GM19397 (cell line): ENCODE measurements at regions not wholly inside any gene's neighbourhood (a gene's known extent, or its start where the extent isn't known, plus 50 kb on each side); places are given as distances from the start of the nearest gene placed in this dataset.
"Not testable (repeated sequence)": the region's sequence is repeated elsewhere in the genome, so short reads cannot be mapped to it uniquely, and the experiment has no call there.

Experiments used
- ATAC-seq: cut with Tn5 transposase; IDR thresholded peaks from one replicate; pipeline ENCODE4 v1.9.1; 2021; ENCODE audit warnings: mild to moderate bottlenecking, moderate library complexity; ENCODE audit not compliant: unreplicated experiment

DNA sequence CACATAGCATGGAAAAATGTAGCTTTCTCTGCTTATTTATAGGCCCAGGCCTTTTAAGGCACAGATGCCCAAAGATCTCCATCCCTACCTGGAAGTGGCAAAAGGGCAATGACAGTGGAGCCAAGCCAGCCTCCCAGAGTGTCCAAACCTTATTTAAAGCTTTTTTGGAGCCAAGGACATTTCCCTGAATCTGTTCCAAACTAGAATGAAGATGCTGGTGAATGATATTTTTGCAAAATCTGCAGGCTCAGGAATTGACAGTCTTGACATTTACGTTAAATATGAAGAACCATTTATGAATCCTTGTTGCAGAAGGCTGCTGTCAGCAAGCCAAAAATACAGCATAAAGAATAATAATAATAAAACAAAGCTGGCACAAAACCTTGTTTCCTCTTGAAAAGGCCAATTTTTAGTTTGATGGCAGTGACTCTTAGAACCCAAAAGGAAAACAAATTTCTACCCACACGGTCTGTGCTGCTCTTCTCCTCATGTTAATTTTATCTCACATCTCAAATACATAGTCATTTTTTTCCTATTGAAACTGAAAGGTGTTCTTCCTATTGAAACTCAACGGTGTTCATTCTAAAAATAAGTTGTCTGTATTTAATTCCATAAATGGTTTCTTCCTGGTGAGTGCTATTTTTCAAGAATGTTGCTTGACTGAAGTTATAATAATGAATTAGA is 206.3 kb upstream of the TBL1X start:
- no peak for ATAC-seq

DNA sequence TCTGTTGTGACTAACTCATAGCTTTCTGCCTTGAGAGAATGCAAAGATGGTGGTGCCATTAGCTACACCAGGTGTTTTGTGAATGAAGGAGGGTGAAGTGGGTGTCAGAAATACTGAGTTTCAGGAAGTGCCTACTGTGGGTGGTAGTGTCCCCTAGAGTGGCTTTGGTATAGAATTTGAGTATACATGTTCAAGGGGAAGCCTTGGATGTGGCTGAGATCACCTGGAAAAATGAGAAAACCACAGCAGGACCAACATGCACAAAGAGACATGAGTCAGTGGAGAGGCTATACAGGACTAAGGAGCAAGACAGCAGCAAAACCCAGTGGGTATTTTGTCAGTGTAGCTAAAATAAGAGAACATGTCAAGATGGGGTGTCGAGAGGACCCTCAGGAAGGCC is 204.3 kb upstream of the TBL1X start:
- no peak for ATAC-seq

DNA sequence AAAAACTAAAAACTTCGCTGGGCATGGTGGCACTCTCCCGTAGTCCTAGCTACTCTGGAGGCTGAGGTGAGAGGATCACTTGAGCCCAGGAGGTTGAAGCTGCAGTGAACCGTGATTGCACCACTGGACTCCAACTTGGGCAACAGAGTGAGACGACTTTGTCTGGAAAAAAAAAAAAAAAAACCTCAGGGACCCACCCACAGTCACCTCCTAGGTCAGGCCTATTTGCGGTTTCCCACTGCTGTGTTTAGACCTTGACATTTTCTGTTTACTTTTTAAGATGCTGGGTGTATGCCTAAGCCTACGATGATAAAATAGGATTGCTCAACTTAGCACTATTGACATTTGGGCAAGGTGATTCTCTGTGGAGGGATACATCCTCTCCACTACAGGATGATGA is 197.4 kb upstream of the TBL1X start:
- ATAC-seq = no peak

DNA sequence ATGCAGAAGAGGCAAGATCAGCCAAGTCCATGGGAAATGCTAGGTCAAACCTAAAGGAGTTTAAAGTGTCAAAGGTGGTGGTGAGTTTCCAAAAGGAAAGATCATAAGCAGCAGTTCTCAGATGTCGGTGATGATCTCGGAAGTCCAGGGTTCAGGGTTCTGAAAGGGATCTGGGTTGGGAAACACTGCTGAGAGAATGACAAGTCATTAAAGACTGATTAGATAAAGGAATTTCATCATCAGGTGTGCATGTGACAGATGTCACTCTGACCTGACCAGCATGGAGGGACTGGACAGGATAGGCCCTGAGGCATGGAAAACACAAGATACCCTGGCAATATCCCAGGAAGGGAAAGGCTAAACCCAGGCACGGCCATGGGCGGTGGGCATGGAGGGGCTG is 195.7 kb upstream of the TBL1X start:
- ATAC-seq = no peak

DNA sequence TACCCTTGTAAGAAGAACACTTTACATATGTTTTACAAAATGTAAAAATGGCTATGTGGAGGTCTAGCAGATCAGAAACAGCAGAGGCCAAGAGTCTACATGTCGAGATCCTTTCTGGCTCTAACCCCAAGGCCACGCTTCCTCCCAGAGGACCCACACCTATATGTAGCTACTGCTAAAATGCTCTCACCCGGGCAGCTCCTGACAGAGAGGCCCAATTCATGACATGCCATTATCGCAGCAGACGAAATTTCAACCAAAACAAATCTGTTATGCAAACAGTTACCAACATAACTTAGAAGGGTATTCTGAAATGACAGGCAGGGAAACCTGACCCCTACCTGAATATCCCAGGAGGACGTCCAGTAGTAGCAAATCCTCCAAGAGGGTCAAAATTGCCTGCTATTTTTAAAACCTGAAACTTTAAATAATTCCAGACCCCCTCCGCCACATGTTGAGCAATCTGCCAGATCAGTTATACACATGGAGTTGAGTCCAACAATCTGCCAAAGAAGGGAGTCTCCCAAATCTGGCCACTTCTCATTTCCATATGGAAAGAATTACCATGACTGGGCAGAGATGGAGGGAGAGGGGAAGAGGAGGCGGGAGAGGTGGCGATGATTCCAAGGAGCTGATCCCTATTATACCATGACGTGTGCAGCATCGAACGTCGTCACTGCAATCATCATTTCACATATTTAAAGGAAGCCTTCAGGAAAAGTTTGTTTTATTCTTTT is 192.9 kb upstream of the TBL1X start:
- no peak for ATAC-seq

DNA sequence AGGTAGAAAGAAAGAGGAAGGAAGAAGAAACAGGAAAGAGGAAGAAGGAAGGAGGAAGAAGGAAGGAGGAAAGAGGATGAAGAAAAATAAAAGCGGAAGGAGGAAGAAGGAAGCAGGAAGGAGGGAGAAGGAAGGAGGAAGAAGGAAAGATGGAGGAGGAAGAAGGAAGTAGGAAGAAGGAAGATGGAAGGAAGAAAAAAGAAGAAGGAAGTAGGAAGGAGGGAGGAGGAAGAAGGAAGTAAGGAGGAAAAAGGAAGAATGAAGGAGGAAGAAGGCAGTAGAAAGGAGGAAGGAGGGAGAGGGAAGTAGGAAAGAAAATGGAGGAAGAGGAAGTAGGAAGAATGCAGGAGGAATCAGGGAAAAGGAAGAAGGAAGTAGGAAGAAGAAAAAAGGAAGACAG is 191.1 kb upstream of the TBL1X start:
- no peak for ATAC-seq

DNA sequence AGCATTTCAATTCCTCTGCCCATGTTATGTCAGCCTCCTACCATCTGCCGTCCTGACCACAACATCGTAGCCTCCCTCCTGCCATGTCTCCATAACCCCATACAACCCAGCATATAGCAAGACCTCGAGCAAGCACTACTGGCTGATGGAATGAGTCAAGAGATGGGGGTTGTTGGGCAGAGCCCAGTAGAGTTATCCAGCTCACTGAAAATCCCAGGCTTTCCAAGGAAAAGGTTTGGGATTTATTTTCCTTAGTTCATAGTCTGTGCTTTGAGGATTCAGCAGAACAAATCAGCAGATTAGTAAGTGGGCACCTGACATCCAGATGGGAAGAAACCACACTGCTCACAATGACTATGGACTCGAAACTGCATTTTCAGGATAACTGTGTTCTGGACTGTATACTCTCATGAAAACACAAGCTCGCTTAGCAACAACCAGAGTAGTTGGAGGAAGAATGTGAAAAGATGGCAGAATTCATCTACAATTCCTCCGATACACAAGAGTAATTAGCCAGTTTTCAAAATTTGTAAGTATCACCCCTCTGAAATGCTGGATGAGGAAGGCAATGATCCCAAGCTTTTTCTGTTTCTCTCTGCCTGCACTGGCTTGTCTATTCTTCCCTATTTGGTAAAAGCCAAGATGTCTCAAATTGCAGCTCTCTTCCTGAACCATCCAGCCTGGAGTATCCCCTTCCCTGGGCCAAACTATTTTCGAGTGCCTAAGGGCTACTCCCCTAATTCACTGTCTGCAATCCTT is 186.2 kb upstream of the TBL1X start:
- ATAC-seq = no peak

DNA sequence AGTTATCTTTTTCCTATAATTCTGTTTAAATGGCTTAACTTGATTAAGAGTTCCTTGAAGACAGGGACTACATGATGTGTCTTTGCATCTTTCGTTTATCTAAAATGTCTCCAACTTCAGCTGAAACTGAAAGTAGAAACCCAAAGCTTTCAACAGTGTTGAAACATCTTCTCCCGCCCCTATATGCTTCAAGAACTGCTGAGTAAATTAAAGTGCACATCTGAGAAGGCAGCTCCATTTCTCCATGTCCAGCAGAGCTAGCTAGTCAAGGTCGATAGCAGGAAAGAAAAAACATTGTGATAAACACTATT is 185.7 kb upstream of the TBL1X start:
- ATAC-seq = no peak

DNA sequence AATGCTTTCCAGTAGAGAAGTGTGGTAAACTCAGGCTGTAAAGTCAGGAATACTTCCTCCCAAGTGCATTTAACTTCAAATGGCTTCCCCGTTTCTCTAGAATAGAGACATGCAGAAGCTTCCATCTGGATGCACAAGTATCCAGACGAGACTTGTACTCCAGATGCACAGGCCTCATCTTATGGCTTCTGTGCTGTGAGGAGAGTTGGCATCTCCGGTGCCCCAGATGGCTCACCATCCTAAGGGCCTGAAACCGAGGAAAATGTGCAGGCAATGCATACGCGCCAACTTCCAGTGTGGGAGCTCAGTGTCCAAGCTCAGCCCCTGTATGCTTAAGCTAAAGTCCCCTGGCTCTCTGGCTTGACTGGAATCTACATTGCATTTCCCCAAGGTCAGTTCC is 184.0 kb upstream of the TBL1X start:
- no peak for ATAC-seq

DNA sequence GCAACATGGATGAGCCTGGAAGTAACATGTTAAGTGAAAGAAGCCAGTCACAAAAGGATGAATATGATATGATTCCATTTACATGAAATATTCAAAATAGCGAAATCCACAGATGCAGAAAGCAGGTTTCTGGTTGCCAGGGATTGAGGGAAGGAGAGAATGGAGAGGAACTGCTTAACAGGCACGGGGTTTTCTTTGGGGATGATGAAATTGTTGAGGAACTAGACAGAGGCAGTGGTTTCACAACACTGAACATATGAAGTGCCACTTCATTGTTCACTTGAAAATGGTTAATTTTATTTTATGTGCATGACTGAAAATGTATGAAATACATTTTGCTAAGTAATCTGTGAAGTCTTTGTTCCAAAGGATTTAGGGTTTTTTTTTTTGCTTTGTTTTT is 182.5 kb upstream of the TBL1X start:
- ATAC-seq = no peak

DNA sequence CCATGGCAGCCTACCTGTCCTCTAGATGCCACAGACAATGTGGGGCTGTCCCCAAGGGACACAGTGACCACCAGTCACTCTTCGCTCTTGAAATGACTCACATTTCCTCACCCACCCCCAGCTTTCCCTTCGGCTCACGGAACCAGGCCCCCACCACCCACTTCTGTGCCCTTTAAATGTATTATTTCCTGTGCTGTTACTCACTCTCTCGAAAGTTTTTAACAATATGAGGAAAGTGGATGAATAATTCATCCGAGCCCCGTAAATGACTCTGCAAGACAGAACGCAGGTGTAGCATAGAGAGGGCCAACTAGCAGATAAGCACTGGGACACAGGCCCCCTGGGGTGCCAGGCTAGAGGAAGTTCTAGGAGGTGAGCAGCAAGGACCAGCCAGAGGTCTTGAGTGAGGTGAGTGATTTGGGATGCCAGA is 179.5 kb upstream of the TBL1X start:
- no peak for ATAC-seq

DNA sequence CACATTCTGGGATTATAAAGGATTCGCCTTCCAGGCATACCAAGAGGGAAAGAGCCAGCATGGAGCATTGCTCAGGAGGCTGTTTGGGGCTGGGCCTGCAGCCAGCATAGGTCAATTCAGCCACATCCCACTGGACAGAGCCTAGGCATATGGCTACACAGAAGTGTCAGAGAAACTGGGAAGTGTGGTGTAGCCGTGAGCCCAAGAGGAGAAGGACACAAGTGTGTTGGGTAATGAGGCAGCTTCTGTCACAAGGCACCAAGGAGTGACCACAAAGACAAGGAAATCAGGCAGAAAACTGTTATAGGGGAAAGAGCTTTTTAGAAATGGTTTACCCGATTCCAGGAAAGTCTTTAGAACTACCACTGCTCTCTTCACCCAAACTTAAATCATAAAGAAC is 178.6 kb upstream of the TBL1X start:
- no peak for ATAC-seq

DNA sequence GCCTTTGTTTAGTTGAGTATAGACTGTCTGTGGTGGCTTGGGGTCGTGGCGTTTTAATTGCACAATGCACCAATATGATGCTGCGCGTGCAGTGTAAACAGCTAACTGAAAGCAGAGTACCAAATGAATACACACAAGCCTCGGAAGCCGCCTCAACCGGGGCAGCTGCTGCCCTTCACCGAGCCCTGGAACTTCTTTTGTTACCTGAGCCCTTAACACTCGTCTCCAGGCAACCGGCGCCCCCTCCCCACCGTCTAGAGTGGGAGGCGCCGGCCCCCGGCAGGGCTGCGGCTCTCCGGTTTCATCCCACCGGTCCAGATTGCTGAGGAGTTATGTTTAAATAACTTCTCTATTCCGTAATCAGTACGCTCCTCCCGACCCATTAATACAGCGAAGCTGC is 173.2 kb upstream of the TBL1X start:
- no peak for ATAC-seq

DNA sequence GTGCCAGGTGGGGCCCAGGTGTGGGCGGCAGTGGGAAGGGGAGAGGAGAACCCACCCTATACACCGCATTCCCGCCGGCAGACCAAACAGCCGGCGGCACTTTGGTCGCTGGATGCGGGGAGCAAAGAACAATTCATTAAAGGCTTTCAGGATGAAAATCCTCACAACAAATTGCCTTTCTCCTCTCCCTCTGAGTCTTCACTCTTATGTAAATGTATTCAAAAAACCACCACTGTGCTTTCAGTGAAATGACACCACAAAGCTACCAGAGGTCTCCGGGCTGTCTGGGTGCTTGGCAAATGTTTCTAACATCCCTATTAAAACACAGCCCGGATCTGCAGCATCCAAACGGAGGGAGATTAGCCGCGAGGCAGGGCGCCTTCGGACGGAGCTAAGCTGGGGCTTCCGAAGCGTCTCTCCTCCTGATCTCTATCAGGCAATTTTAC is 171.8 kb upstream of the TBL1X start:
- no peak for ATAC-seq

DNA sequence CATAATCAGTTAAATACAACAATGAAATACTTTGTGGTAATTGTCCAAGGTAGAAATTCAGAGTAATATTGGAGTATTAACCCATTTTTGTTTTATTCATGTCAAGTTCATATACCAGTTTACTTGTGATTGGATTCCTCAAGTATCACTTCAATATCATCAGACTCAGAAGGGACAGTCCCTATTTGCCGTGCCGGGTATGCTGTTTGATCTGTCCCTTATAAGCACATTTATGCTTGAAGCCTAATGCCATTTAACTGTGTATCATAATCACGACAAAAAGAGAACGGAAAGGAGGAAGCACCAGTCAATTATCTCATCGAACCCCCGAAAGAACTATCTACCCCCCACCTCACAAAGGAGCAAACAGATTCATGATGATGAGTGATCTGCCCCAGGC is 171.0 kb upstream of the TBL1X start:
- ATAC-seq = no peak

DNA sequence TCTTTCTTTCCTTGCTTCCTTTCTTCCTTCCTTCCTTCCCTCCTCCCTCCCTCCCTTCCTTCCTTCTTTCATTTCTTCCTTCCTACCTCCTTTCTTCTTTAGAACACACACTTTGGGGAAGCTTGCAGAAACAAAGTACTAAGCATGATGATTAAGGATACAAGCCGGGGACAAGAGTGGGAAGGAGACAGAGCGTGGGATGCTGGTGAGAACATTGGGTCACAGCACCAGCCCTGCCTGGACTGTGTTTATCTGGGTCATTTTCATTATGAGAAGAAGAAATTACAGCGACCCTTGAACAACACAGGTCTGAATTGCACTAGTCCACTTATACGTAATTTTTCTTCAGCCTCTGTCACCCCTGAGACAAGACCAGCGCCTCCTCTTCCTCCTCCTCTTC is 169.3 kb upstream of the TBL1X start:
- no peak for ATAC-seq

DNA sequence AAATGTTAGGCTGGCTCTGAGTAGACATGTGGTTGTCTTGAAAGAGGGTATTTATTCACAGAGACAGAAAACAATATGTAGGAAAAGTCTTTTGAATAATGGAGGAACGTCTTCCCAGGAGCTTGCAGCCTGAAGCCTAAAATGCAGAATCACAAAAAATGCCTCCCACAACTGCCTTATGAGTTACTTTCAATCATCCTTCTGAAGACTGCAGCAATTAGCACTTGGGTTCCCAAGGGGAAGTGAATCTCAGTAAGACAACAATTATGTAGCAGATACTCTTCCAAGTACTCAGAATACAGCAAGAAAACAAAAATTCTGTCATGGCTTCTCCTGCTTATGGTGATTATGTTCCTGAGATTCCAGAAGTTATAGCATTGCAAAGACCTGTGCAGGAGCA is 166.6 kb upstream of the TBL1X start:
- no peak for ATAC-seq

DNA sequence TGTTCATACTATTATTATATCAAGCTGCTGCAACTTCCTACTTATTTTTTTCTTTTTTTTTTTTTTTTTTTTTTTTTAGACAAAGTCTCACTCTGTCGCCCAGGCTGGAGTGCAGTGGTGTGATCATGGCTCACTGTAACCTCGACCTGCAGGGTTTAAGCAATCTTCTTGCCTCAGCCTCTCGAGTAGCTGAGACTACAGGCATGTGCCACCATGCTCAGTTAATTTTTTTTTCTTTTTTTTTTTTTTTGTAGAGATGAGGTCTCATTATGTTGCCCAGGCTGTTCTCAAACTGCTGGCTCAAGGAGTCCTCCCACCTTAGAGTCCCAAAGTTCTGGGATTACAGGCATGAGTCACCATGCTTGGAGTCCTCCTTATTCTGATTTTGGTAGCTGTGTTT is 165.2 kb upstream of the TBL1X start:
- not testable (repeated sequence) for ATAC-seq

DNA sequence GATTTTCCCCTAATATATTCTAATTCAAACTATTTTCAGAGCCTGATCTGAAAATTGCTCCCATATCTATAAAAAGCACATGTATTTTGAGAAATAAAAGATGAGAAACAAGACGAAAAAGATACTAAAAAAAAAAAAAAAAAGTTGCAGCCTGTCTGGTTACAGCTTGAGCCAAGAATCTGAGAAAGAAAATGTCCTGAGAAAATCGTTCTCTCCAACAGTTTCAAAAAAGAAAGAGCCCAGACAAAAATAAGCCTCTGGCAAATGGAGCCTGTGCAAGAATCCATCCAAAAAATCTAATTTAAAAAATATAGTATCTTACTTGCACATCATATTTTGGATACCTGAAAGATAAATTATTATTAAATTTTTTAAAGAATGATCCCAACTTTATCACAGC is 163.0 kb upstream of the TBL1X start:
- no peak for ATAC-seq

DNA sequence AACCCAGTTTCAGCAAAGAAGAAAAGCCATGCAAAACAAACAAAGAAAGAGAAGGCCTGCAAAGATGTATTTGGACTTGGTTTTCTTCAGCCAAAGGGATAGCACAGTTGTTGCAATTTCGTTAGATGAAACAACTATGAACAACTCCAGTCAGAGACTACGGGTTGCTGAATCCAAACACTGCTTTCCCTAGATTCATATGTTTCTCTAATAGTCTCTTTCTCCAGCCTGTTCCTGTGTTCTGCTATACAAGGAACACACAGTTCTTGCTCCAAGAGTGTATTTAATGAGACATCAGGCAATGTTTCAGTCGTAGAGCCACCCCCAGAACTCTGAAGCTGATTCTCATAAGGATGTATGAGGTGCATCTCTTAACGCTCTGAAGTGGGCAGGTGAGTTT is 162.5 kb upstream of the TBL1X start:
- no peak for ATAC-seq

DNA sequence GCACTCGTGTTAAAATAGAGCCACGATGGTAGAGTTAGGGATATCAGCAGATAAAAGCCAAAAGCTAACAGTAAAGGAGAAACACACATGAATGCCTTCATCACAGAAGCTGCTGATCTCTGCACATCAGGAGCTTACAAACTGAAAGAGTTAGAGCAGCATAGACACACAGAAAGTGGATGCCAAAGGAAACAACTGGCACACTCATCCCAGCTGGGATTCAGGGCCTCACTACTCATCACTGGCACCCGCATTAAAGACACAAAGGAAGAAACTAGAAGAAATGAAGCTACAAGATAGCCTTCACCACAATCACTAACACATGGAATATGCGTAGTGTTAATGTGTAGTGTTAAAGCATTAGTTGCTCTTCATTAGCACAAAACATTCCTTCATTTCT is 156.4 kb upstream of the TBL1X start:
- ATAC-seq = no peak

DNA sequence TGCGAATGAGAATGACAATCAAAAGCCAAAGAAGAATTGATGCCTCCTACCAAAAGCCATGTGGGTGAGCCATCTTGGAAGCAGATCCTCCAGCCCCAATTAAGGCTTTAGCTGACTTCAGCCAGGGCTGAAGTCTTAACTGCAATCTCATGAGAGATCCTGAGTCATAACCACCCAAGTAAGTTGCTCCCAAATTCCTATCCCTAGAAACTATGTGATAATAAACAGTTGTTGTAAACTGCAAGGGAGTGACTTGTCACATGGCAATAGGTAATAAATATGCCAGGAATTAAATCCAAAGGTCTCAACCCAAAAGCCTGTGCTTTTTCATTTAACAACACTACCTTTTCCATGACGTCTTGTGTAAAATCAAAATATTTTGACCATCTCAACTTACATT is 154.2 kb upstream of the TBL1X start:
- ATAC-seq = no peak
